H1 (cell line): ENCODE measurements at regions not wholly inside any gene's neighbourhood (a gene's known extent, or its start where the extent isn't known, plus 50 kb on each side); places are given as distances from the start of the nearest gene placed in this dataset.

ENCODE experiments used
- POLR2A ChIP-seq, 2 experiments: IDR thresholded peaks; 1 replicate in 1 of 2; 2 replicates in 1 of 2; pipeline ENCODE4 v1.6.1; 2011; ENCODE audit warnings: low read depth in 2 of 2, low read length in 2 of 2, mild to moderate bottlenecking in 2 of 2; ENCODE audit errors: control extremely low read depth in 1 of 2
- SIN3A ChIP-seq, 2 experiments: IDR thresholded peaks in 1 of 2; conservative IDR thresholded peaks in 1 of 2; 2 replicates each; pipeline ENCODE4 v1.6.1; 2011 to 2012; ENCODE audit warnings: low read length in 2 of 2, improper control_type of control experiment in 1 of 2, low read depth in 1 of 2, mild to moderate bottlenecking in 1 of 2

- TF ChIP-seq POLR2A (IDR thresholded peaks at IDR 0.05; ENCODE audit: control extremely low read depth in 1 of 2, low read depth in 2 of 2, low read length in 2 of 2) (no peak), SIN3A (conservative IDR thresholded peaks at IDR 0.05 in 1 of 2, IDR thresholded peaks at IDR 0.05 in 1 of 2; ENCODE audit: low read depth in 1 of 2, low read length in 2 of 2) (no peak)
These were observed 93.2 kb upstream of the C14orf180 start for GRCh38 chr14:104486222-104486923.
